H9 (cell line): ENCODE measurements at regions not wholly inside any gene's neighbourhood (a gene's known extent, or its start where the extent isn't known, plus 50 kb on each side); places are given as distances from the start of the nearest gene placed in this dataset.

ENCODE experiments used
- DNase-seq: peaks from one replicate; pipeline ENCODE4 v3.0.0-alpha.2; 2017
- H2AFZ ChIP-seq: one replicate; pipeline ENCODE4 v1.6.1; 2013; ENCODE audit warnings: mild to moderate bottlenecking, low read length, control low read depth, moderate library complexity
- H2AK5ac ChIP-seq: 2 replicates; pipeline ENCODE4 v1.6.1; 2013; ENCODE audit warnings: low read length, control low read depth, mixed read lengths; ENCODE audit not compliant: insufficient read length
- H2BK120ac ChIP-seq: one replicate; pipeline ENCODE4 v1.6.1; 2013; ENCODE audit warnings: low read depth, mild to moderate bottlenecking, low read length, control low read depth, inconsistent platforms; ENCODE audit not compliant: poor library complexity, severe bottlenecking
- H2BK12ac ChIP-seq: 2 replicates; pipeline ENCODE4 v1.6.1; 2013; ENCODE audit warnings: low read length, control low read depth, mixed read lengths, low read depth; ENCODE audit not compliant: insufficient read length
- H2BK15ac ChIP-seq: 2 replicates; pipeline ENCODE4 v1.6.1; 2013; ENCODE audit warnings: low read depth, low read length, control low read depth
- H2BK20ac ChIP-seq: one replicate; pipeline ENCODE4 v1.6.1; 2013; ENCODE audit warnings: low read depth, mild to moderate bottlenecking, low read length, control low read depth, inconsistent platforms; ENCODE audit not compliant: poor library complexity, severe bottlenecking
- H2BK5ac ChIP-seq: 2 replicates; pipeline ENCODE4 v1.6.1; 2013; ENCODE audit warnings: low read length, control low read depth, mixed read lengths; ENCODE audit not compliant: insufficient read length
- H3K14ac ChIP-seq: 2 replicates; pipeline ENCODE4 v1.6.1; 2013; ENCODE audit warnings: low read length, control low read depth; ENCODE audit not compliant: insufficient read depth
- H3K18ac ChIP-seq: 2 replicates; pipeline ENCODE4 v1.6.1; 2013; ENCODE audit warnings: low read depth, mild to moderate bottlenecking, mixed read lengths, low read length, control low read depth; ENCODE audit not compliant: insufficient read length
- H3K23ac ChIP-seq: 2 replicates; pipeline ENCODE4 v1.6.1; 2013; ENCODE audit warnings: low read length, control low read depth, mixed read lengths, low read depth; ENCODE audit not compliant: insufficient read length
- H3K23me2 ChIP-seq: 2 replicates; pipeline ENCODE4 v1.6.1; 2013; ENCODE audit warnings: low read depth, mild to moderate bottlenecking, mixed read lengths, low read length, control low read depth; ENCODE audit not compliant: insufficient read length, poor library complexity, severe bottlenecking
- H3K27ac ChIP-seq: 2 replicates; pipeline ENCODE4 v1.5.1; 2013; ENCODE audit warnings: low read length, control low read depth, mixed read lengths, low read depth; ENCODE audit not compliant: insufficient read length
- H3K27me3 ChIP-seq: 2 replicates; pipeline ENCODE4 v1.6.1; 2013; ENCODE audit warnings: low read length, control low read depth, inconsistent platforms; ENCODE audit not compliant: insufficient read depth
- H3K4ac ChIP-seq: 2 replicates; pipeline ENCODE4 v1.6.1; 2013; ENCODE audit warnings: low read depth, mild to moderate bottlenecking, control low read depth, inconsistent platforms, low read length, moderate library complexity
- H3K4me1 ChIP-seq: 2 replicates; pipeline ENCODE4 v1.6.1; 2013; ENCODE audit warnings: low read length, control low read depth, inconsistent platforms; ENCODE audit not compliant: insufficient read depth
- H3K4me2 ChIP-seq: 2 replicates; pipeline ENCODE4 v1.6.1; 2013; ENCODE audit warnings: low read length, control low read depth, mixed read lengths; ENCODE audit not compliant: insufficient read length, insufficient read depth
- H3K56ac ChIP-seq: 2 replicates; pipeline ENCODE4 v1.6.1; 2013; ENCODE audit warnings: low read depth, mild to moderate bottlenecking, mixed read lengths, low read length, control low read depth; ENCODE audit not compliant: insufficient read length
- H3K79me1 ChIP-seq: 2 replicates; pipeline ENCODE4 v1.6.1; 2013; ENCODE audit warnings: low read depth, mild to moderate bottlenecking, moderate library complexity, low read length, control low read depth, inconsistent platforms; ENCODE audit not compliant: insufficient read depth, poor library complexity, severe bottlenecking
- H3K79me2 ChIP-seq: 2 replicates; pipeline ENCODE4 v1.6.1; 2013; ENCODE audit warnings: low read length, control low read depth, inconsistent platforms; ENCODE audit not compliant: insufficient read depth
- H3K9ac ChIP-seq: 2 replicates; pipeline ENCODE4 v1.6.1; 2013; ENCODE audit warnings: low read length, control low read depth, mixed read lengths; ENCODE audit not compliant: insufficient read length; ENCODE audit errors: extremely low read depth
- H3K9me3 ChIP-seq: one replicate; pipeline ENCODE4 v1.6.1; 2013; ENCODE audit warnings: low read depth, low read length, inconsistent platforms; ENCODE audit not compliant: control insufficient read depth
- H3T11ph ChIP-seq: one replicate; pipeline ENCODE4 v1.6.1; 2013; ENCODE audit warnings: mild to moderate bottlenecking, low read length, control low read depth, inconsistent platforms
- H4K20me1 ChIP-seq: one replicate; pipeline ENCODE4 v1.6.1; 2013; ENCODE audit not compliant: control insufficient read depth, insufficient read length, insufficient read depth
- H4K5ac ChIP-seq: 2 replicates; pipeline ENCODE4 v1.6.1; 2013; ENCODE audit warnings: low read depth, mild to moderate bottlenecking, mixed read lengths, low read length, control low read depth; ENCODE audit not compliant: insufficient read length
- H4K8ac ChIP-seq: replicated peaks from 2 replicates; pipeline ENCODE4 v1.6.1; 2013; ENCODE audit warnings: low read length, control low read depth, mixed read lengths, low read depth; ENCODE audit not compliant: insufficient read length
- H4K91ac ChIP-seq: 2 replicates; pipeline ENCODE4 v1.6.1; 2013; ENCODE audit warnings: low read depth, mild to moderate bottlenecking, moderate library complexity, mixed read lengths, low read length, control low read depth; ENCODE audit not compliant: insufficient read length
- H3K27ac Mint-ChIP-seq, 3 experiments: 2 replicates in 2 of 3; 3 replicates in 1 of 3; pipeline ENCODE4 v1.8.0; 2020 to 2021; ENCODE audit warnings: mixed read lengths in 3 of 3, mild to moderate bottlenecking in 1 of 3, moderate library complexity in 1 of 3
- H3K27me3 Mint-ChIP-seq: 2 replicates; pipeline ENCODE4 v1.8.0; 2021; ENCODE audit warnings: low read depth, mild to moderate bottlenecking, moderate library complexity, mixed read lengths
- H3K36me3 Mint-ChIP-seq, 3 experiments: 2 replicates in 2 of 3; 3 replicates in 1 of 3; pipeline ENCODE4 v1.8.0; 2020 to 2021; ENCODE audit warnings: low read depth in 3 of 3, mixed read lengths in 3 of 3; ENCODE audit not compliant: insufficient read depth in 1 of 3
- H3K4me1 Mint-ChIP-seq, 2 experiments: 2 replicates each; pipeline ENCODE4 v1.8.0; 2020; ENCODE audit warnings: mixed read lengths in 2 of 2
- H3K4me3 Mint-ChIP-seq, 2 experiments: 2 replicates in 1 of 2; 3 replicates in 1 of 2; pipeline ENCODE4 v1.8.0; 2020 to 2021; ENCODE audit warnings: mild to moderate bottlenecking in 2 of 2, mixed read lengths in 2 of 2, moderate library complexity in 1 of 2
- H3K9me3 Mint-ChIP-seq, 2 experiments: 2 replicates in 1 of 2; 3 replicates in 1 of 2; pipeline ENCODE4 v1.8.0; 2020; ENCODE audit warnings: mild to moderate bottlenecking in 2 of 2, mixed read lengths in 2 of 2, moderate library complexity in 1 of 2
- CTCF ChIP-seq: fragments of 200-600 bp; sonication (generic); conservative IDR thresholded peaks from 3 replicates; pipeline ENCODE4 v1.8.0; 2021; ENCODE audit warnings: antibody characterized with exemption, mild to moderate bottlenecking
- WGBS: extraction: QIAGEN DNeasy Blood & Tissue Kit; methylation state at CpG from one replicate; pipeline ENCODE4 v1.1.7; 2013; ENCODE audit warnings: missing lambda C conversion rate, low lambda C conversion rate, mixed read lengths; ENCODE audit not compliant: insufficient read length; ENCODE audit errors: extremely low coverage; 5-methylcytosine and 5-hydroxymethylcytosine counted together

- H3K4me3 Mint-ChIP-seq: no peak overlapping the region
- TF ChIP-seq CTCF: no peak
- Histone ChIP-seq H3K14ac (no peak overlapping the region), H3K27me3 (no peaks in the 10 kb centered on the region), H2BK15ac (no peak overlapping the region), H2BK20ac (no peak overlapping the region), H4K5ac (no peak overlapping the region), H3K4ac (no peak overlapping the region), H3K4me2 (no peak overlapping the region), H4K91ac (no peak overlapping the region), H3K4me1 (no peaks in the 10 kb centered on the region), H2BK5ac (no peak overlapping the region), H2AFZ (no peak overlapping the region), H3K23ac (no peak overlapping the region), H3K9ac (no peak overlapping the region), H3K79me2 (no peaks in the 10 kb centered on the region), H3K23me2 (no peaks in the 10 kb centered on the region), H2BK120ac (no peak overlapping the region), H3K56ac (no peak overlapping the region), H4K20me1 (no peaks in the 10 kb centered on the region), H3K27ac (no peak overlapping the region), H2BK12ac (no peak overlapping the region), H3K79me1 (no peaks in the 10 kb centered on the region), H4K8ac (no peak overlapping the region), H2AK5ac (no peak overlapping the region), H3K18ac (no peak overlapping the region), H3T11ph (no peak overlapping the region), H3K9me3 (no peaks in the 10 kb centered on the region)
- WGBS: no CpG with 5 or more reads among the region's 2 CpGs
- DNase-seq: no peak
- no peak overlapping the region for H3K27ac Mint-ChIP-seq
- peaks cover 14 to 19% of the 10 kb centered on the region in 2 experiments for H3K4me1 Mint-ChIP-seq
- peaks cover 11 to 17% of the 10 kb centered on the region in 2 experiments for H3K9me3 Mint-ChIP-seq
- H3K36me3 Mint-ChIP-seq: peaks cover 2 to 16% (median 3%) of the 10 kb centered on the region in 3 experiments; a peak in 5 of 7 replicates
- H3K27me3 Mint-ChIP-seq: no peaks in the 10 kb centered on the region
Observed at GRCh38 chr20:7362601-7363000, 577.7 kb downstream of the HAO1 start.
